Choroid plexus epithelial cell (primary cell): ENCODE measurements at regions not wholly inside any gene's neighbourhood (a gene's known extent, or its start where the extent isn't known, plus 50 kb on each side); places are given as distances from the start of the nearest gene placed in this dataset.

ENCODE experiments used
- DNase-seq: peaks from one replicate; pipeline ENCODE4 v3.0.0-alpha.2; 2010; ENCODE audit warnings: low read depth
- H3K4me3 ChIP-seq: 2 replicates; pipeline ENCODE4 v1.5.1; 2011; ENCODE audit warnings: low read depth, mild to moderate bottlenecking, control low read depth, low read length, moderate library complexity
- TF ChIP-seq, protein P1 (sequence below): conservative IDR thresholded peaks from 2 replicates; pipeline ENCODE4 v1.5.1; 2011; ENCODE audit warnings: low read depth, mild to moderate bottlenecking, control low read depth, inconsistent platforms, low read length, moderate library complexity

DNA sequence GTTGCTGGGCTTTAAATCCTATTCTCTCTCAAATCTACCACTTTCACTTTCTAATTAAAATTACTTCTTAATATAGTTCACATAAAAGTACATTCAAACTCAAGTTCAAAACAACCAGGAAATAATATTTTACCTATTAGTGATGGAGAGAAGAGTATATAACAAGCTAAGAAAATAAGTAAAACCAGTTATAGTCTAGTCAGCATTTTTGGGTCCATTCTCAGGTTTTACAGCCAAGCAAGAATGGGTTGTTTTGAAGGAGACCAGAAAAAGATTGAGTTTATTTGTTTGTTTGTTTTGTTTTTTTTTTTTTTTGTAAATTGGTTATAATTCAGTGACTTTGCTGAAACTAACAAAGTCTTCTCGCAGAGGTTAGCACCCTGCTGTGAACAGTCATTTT, 106.3 kb upstream of the PTPRZ1 start:
- no peak for DNase-seq
- no peak overlapping the region for H3K4me3 ChIP-seq
- TF ChIP-seq, protein P1, sequence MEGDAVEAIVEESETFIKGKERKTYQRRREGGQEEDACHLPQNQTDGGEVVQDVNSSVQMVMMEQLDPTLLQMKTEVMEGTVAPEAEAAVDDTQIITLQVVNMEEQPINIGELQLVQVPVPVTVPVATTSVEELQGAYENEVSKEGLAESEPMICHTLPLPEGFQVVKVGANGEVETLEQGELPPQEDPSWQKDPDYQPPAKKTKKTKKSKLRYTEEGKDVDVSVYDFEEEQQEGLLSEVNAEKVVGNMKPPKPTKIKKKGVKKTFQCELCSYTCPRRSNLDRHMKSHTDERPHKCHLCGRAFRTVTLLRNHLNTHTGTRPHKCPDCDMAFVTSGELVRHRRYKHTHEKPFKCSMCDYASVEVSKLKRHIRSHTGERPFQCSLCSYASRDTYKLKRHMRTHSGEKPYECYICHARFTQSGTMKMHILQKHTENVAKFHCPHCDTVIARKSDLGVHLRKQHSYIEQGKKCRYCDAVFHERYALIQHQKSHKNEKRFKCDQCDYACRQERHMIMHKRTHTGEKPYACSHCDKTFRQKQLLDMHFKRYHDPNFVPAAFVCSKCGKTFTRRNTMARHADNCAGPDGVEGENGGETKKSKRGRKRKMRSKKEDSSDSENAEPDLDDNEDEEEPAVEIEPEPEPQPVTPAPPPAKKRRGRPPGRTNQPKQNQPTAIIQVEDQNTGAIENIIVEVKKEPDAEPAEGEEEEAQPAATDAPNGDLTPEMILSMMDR: no peak

DNA sequence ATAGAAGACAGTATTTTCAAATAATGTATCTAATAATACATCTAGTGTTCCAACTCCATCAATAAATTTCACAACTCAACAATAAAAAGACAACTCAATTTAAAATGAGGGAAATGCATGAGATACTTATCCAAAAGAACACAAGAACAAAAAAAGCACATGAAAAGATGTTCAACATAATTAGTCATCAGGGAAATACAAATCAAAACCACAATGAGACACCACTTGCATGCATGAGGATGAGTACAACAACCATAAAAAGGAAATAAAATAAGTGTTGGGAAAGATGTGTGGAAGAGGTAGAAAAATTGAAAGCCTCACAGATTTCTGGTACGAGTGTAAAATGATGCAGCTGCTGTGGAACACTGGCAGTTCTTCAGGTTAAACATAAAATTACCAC, 111.6 kb upstream of the PTPRZ1 start:
- TF ChIP-seq, protein P1: no peak
- no peak for DNase-seq
- no peak overlapping the region for H3K4me3 ChIP-seq

DNA sequence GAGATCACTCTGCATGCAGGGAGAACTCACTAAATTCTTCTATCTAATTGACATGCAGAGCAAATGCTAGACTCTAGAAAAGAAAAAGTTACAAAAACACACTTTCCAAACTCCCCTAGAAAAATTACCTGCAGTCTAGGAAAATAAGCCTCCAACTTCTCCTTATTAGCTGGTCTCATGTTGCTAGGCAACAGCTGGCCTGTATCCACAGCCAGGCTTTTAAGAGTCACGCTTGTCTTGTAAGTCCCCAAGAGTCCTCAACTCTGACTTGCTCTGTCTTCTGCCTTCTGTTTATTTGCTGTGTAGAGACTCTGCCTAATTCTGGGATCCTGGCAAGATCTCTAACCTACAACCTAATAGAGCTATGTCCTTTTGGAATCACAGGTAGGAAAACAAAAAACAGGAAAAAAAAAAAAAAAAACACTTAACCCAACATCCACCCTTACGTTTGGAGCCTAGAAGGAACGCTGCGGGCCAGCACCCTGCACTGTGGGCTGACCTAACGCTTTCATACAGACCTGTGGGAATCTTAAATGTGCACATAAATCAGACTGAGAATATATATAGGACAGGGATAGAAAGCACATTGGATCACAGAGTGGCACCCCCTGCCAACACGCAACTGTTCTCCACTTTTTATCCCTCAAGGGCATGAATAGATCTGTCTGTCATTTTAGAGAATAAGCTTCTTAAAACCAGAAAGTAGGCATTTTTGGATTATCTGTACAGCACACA, 117.0 kb upstream of the PTPRZ1 start:
- H3K4me3 ChIP-seq: no peak overlapping the region
- DNase-seq: no peak
- TF ChIP-seq, protein P1: no peak

DNA sequence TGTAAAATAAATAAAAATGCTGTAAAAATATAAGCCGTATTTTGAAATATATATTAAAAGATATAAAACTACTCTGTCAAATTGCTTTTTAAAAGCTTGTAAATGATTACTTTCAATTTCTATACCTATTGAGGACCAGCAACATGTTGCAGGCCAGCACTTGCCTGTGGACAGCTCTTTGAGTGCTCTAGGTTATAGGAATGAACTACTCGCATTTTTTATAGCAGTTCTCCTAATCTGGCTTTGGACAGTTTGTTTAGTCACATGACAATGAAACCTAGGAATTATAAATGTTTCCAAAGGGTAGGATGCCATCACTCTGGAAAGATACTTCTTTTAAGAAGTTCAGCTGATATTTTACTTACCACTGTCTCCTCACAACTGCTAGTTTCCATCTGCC, 117.7 kb upstream of the PTPRZ1 start:
- peak; percentile 6 for DNase-seq
- TF ChIP-seq, protein P1: no peak
- H3K4me3 ChIP-seq: no peak overlapping the region

DNA sequence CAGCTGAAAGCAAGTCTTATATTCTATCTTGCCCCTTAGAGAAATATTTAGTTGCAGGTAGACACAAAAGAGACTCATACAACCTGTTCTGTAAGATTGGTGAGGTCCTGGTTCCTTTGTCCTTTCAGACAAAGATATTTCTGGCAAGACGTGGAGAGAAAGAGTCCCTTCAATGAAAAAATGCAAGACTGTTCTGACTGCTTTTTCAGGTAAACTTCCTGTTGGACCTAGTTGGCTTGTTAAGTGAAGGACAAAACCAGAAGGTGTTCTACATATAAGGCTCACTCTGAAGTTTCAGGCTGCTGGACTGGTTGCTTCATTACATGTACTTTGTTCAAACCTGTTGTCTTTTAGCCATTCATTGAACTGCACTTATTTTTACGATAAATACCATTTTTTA, 119.0 kb upstream of the PTPRZ1 start:
- TF ChIP-seq, protein P1: no peak

DNA sequence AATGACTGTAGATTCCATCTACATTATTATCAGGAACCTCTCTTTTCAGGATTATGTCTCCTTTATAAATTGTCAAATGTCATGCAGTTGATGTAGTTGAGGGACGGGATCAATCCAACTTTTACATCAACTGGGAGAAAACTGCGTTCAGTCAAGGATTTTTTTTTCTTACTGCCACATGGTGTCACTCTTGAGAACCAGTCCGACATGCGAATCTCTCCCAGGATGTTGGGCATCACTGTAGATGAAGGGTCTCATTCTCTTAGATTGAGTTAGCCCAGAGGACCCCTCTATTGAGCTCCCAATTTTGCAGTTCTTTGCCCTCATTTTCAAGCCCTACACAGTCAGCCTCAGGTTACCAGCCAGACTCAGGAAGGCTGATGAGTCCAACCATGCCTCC, 120.3 kb upstream of the PTPRZ1 start:
- H3K4me3 ChIP-seq: no peak overlapping the region
- TF ChIP-seq, protein P1: peak; percentile 57
- DNase-seq: peak; percentile 52

More for the DNA sequence above, 119.0 kb upstream of the PTPRZ1 start:
- no peak overlapping the region for H3K4me3 ChIP-seq
- no peak for DNase-seq

DNA sequence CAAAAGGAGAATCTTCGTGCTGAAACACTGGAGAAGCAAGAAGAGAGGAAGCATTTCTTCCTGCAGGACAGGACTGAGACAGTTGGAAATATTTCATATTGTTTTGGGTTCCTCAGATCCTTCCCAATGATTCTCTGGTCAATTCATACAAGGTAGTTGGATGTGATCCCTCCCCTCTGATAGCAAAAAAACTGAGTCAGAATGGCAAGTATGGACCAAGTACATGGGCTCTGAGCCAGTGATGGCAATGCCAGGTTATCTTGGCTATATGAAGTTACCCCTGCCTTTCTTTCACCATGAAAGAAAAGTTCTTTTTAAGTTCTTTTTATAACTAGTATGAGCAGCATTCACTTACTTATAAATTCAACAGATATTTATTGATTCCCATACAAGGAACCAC, 124.4 kb upstream of the PTPRZ1 start:
- no peak overlapping the region for H3K4me3 ChIP-seq
- no peak for DNase-seq
- TF ChIP-seq, protein P1: no peak
